GM10266 (cell line): ENCODE measurements at regions not wholly inside any gene's neighbourhood (a gene's known extent, or its start where the extent isn't known, plus 50 kb on each side); places are given as distances from the start of the nearest gene placed in this dataset.

Experiments used
- DNase-seq: peaks from one replicate; pipeline ENCODE4 v3.0.0; 2012; ENCODE audit errors: extremely low spot score
- CTCF ChIP-seq: IDR thresholded peaks from 2 replicates; pipeline ENCODE4 v1.5.1; 2012; ENCODE audit warnings: mild to moderate bottlenecking, low read depth; ENCODE audit not compliant: control insufficient read depth, insufficient read depth; ENCODE audit errors: missing control alignments

- DNase-seq = no peak
- no peak for TF ChIP-seq CTCF
These were observed 96.1 kb upstream of the RASGRP1 start for GRCh38 chr15:38660738-38661137.

GRCh38 chr15:38662033-38662802 lies 97.6 kb upstream of the RASGRP1 start:
- DNase-seq = no peak
- no peak for TF ChIP-seq CTCF

GRCh38 chr15:38662805-38663204 lies 98.2 kb upstream of the RASGRP1 start:
- no peak for TF ChIP-seq CTCF
- no peak for DNase-seq

- DNase-seq = no peak
- no peak for TF ChIP-seq CTCF
These were observed 101.1 kb upstream of the RASGRP1 start for GRCh38 chr15:38665586-38666305.

- no peak for TF ChIP-seq CTCF
- DNase-seq = no peak
These were observed 102.4 kb upstream of the RASGRP1 start for GRCh38 chr15:38666865-38667510.

- DNase-seq = no peak
- TF ChIP-seq CTCF = no peak
These were observed 103.6 kb upstream of the RASGRP1 start for GRCh38 chr15:38667890-38668850.
